ENCODE measurements at regions not wholly inside any gene's neighbourhood (a gene's known extent, or its start where the extent isn't known, plus 50 kb on each side); places are given as distances from the start of the nearest gene placed in this dataset.

DNA sequence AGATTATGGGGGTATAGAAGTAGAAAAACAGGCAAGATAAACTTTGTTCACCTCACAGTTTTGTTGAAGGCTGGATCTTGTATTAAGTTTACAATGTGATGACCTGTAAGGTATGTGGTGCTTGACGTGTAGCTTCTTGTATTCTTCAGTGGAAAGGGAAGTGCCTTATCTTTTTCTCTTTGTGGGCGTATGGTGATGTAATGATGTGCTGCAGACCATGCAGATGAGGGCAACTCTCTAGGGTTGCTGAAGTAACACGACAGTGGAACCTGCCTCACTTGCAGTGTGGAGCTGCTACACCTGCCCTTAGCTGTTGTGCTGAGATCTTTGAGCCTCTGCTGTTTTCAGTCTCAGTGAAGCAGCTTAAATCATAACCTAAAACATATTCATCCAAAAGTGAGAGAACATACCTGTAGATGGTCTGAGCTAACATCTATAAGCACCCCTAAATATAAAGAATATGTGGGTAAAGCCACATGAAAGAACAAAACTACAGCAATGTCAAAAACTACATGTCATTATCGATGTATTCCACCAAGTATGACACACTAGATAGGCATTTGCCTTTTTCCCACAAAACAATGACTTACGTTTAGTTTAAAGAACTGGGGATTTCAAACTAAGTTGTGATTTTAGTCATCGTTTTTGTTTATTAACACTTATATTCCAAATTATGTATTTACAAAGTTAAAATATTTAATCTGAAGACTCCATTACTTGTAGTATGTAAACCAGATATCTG, 1144.1 kb downstream of the CNTNAP5 start:
- no peak overlapping the region for H3K27ac ChIP-seq
- TF ChIP-seq, protein P1, sequence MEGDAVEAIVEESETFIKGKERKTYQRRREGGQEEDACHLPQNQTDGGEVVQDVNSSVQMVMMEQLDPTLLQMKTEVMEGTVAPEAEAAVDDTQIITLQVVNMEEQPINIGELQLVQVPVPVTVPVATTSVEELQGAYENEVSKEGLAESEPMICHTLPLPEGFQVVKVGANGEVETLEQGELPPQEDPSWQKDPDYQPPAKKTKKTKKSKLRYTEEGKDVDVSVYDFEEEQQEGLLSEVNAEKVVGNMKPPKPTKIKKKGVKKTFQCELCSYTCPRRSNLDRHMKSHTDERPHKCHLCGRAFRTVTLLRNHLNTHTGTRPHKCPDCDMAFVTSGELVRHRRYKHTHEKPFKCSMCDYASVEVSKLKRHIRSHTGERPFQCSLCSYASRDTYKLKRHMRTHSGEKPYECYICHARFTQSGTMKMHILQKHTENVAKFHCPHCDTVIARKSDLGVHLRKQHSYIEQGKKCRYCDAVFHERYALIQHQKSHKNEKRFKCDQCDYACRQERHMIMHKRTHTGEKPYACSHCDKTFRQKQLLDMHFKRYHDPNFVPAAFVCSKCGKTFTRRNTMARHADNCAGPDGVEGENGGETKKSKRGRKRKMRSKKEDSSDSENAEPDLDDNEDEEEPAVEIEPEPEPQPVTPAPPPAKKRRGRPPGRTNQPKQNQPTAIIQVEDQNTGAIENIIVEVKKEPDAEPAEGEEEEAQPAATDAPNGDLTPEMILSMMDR (conservative IDR thresholded peaks at IDR 0.05): no peak

DNA sequence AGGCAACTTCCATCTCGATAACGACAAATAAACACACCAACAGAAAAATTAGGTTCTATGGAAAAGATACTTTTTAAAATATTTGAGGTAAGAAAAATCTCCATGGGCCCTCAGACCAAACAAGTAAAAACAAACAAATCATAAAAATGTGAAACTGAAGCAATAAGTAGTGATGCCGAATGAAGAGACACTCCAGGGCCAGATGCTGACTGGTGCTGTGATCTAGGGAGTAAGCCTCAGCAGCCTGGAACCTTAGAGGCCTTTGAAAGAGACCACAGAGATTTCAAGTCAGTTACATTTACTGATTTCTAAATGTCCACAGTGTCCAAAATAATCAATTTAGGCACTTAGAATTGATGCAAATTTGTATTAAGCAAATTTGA, 1144.7 kb downstream of the CNTNAP5 start:
- TF ChIP-seq, protein P1 (conservative IDR thresholded peaks at IDR 0.05): no peak

DNA sequence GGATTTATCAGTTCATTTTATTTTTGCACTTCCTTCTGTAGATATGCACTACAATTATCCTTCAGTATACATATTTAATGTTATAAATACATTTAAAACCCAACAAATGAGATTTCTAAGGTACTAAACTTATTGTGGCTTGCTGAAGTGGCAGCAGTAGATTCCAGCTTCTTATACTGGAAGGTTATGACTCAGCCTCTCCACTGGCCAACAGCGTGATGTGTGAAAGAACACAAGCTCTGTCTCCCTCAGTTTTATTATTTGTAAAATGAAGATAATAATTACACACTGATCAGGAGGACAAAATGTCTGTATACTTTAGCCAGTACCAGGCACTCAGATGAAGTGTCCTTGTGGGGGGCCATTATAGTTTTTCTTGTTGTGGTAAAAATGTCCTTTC, 1147.1 kb downstream of the CNTNAP5 start:
- TF ChIP-seq, protein P1 (conservative IDR thresholded peaks at IDR 0.05): no peak
- no peak overlapping the region for H3K27ac ChIP-seq

More for the DNA sequence above, 1144.7 kb downstream of the CNTNAP5 start:
- no peak overlapping the region for H3K27ac ChIP-seq

DNA sequence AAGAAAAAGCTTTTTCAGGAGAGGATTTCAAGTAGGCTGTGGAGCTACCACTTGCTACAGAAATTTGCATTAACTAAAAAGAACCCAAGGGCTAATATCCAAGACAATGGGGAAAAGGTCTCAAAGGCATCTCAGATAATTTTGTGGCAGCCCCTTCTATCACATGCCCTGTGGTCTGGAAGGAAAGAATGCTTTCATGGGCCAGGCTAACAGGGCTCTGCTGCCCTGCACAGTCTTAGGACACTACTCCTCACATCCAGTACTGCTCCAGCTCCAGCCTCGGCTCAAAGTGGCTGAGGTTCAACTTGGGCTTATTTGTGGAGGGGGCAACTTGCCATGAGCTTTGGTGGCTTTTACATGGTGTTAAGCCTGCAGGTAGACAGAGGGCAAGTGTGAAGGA, 1150.3 kb downstream of the CNTNAP5 start:
- TF ChIP-seq, protein P1 (conservative IDR thresholded peaks at IDR 0.05): no peak
- no peak overlapping the region for H3K27ac ChIP-seq

DNA sequence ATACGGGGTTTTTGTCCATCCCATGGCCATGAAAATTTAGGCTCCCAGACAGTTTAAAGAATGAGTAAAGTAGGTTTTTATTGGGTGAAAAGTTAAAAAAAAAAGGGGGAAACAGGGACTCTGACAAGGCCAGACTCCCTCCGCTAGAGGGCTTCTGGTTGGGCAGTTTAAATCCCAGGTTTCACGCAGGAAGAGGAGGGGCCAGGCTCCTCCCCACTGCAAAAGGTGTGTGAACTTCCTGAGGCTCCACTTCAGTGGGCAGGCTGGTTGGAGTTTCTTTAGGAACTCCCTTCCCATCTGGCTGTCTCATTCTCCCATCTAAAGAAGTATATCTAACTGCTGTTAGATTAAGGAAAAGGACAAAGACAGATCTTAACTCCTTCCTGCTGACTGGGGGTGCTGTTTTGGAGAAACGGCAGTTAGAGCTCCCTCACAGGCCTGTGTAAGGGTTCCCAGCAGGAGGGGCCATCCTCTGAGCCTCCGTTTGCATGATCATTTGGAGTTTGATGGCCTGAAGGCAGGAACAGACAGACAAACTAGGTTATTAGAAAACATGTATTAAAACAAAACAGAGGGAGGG, 1160.7 kb downstream of the CNTNAP5 start:
- TF ChIP-seq, protein P1 (conservative IDR thresholded peaks at IDR 0.05): no peak
- no peak overlapping the region for H3K27ac ChIP-seq

DNA sequence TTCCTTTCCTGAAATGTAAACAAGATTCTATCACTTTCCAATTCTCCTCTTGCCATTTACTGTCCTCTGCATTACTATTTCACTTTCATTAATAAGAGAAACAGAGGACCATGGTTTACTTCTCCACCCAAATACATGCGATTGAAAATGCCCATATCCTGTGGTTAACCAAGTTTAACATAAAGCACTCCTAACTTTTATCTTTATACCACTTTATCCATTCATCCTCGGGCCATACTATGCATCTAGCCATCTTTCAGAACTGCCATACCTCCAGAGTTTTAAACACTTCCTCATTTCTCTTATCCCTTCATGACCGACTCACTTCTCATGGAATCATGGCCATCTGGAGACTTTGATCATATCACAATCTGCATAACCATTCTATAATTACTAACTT, 1182.3 kb downstream of the CNTNAP5 start:
- TF ChIP-seq, protein P1 (conservative IDR thresholded peaks at IDR 0.05): no peak

DNA sequence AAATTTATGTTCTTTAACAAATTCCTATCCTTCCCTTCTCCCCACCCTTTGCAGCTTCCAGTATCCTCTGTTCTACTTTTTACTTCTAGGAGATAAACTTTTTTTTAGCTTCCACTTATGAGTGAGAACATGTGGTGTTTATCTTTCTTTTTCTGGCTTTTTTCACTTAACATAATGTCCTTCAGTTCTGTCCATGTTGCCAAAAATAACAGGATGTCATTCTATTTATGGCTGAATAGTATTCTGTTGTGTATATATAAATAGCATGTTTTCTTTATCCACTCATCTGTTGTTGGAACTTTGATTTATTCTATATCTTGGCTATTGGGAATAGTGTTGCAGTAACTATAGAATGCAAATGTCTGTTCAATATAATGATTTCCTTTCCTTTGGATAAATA, 1191.2 kb downstream of the CNTNAP5 start:
- H3K27ac ChIP-seq: no peak overlapping the region

More for the DNA sequence above, 1182.3 kb downstream of the CNTNAP5 start:
- H3K27ac ChIP-seq: no peak overlapping the region

More for the DNA sequence above, 1191.2 kb downstream of the CNTNAP5 start:
- TF ChIP-seq, protein P1 (conservative IDR thresholded peaks at IDR 0.05): no peak
